Activated naive CD4-positive, alpha-beta T cell treated with anti-CD3 and anti-CD28 coated beads, Interleukin-2, amount 50 U/mL, for 72 hours (primary cell): ENCODE measurements at regions not wholly inside any gene's neighbourhood (a gene's known extent, or its start where the extent isn't known, plus 50 kb on each side); places are given as distances from the start of the nearest gene placed in this dataset.
"Not testable (repeated sequence)": the region's sequence is repeated elsewhere in the genome, so short reads cannot be mapped to it uniquely, and the experiment has no call there.

ENCODE experiments used
- ATAC-seq, 2 donors: fragments of 150-1000 bp; cut with Tn5 transposase; 2 replicates each; pipeline ENCODE4 v1.10.0; 2021; ENCODE audit warnings: mild to moderate bottlenecking in 2 of 2, moderate library complexity in 2 of 2
- DNase-seq, 2 donors: peaks; one replicate each; pipeline ENCODE4 v3.0.0; 2021 to 2022; ENCODE audit warnings: low spot score in 2 of 2
- H3K27ac Mint-ChIP-seq, 2 donors: one replicate each; pipeline ENCODE4 v1.8.0; 2022; ENCODE audit warnings: mild to moderate bottlenecking in 2 of 2, mixed read lengths in 2 of 2
- H3K36me3 Mint-ChIP-seq, 2 donors: one replicate each; pipeline ENCODE4 v1.8.0; 2022; ENCODE audit warnings: mixed read lengths in 2 of 2
- H3K9me3 Mint-ChIP-seq, 2 donors: one replicate each; pipeline ENCODE4 v1.8.0; 2022; ENCODE audit warnings: mixed read lengths in 2 of 2

DNA sequence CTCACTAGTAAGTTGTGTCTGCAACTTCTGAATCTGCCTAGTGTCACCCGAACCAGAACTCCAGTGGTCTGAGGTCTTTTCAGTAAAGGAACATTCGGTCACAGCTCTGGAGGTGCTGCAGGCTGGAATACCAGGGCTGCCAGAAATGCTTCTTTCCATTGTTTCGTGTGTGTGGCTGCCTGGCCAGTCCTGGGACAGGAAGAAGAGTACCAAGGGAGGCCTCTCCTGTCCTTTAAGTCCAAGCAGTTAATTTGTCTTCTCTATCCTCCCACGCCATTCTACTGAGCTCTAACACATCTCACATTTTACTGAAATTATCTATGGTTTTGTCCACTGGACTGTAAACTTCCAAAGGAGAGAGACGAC lies 196.0 kb downstream of the LNPK start:
- DNase-seq (no peak), ATAC-seq (no peak)
- Mint-ChIP-seq H3K36me3 (no peaks in the 10 kb centered on the region), H3K9me3 (no peaks in the 10 kb centered on the region), H3K27ac (no peak overlapping the region)

DNA sequence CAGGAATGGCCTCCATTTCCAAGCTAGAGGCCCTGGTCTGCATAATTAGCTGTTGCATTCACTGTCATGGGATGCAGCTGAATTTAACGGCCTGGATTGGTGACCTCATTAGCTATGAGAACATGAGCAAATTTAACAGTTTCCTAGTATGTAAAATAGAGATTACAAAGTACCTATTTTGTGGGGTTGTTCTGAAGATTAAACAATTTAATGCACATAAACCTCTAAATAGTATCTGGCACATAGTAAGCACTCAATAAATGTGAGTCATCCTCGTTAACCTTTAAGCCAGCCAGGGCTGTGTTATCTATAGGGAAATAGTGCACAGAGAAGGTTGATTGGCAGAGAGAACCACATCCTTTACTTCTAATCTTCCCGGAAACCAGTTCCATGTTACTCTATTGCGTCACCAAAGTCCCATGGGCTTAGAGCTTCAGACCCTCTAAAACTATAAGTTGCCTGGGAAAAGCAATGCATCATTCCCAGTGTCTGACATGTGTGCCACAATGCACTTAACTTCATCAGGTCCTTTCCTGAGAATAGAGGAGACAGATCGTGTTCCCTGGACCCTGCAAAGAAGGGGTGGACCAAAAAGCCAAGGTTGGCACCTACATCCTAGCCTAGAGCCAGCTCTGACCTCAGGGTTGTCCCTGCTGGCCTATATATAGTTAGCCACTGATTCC lies 196.5 kb downstream of the LNPK start:
- ATAC-seq, result no peak
- H3K27ac Mint-ChIP-seq, result no peak overlapping the region

DNA sequence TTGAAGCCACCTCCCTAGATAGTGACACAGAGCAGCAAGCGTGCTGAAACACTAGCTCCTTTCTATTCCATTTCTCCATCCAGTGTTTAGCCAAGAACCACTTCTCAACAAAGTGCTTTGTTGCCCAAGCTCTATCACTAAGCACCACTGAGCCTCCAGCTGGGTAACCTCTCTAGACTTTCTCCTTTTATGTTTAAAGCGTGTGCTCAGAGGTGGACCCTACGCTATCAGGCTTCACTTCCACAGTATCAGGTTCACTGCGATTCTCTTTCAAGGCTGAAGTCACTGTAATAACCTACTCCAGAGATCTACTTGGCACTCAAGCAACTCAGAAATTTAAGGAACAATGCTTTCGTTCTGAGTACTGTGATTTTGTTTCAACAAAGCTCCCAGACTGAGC lies 197.9 kb downstream of the LNPK start:
- H3K36me3 Mint-ChIP-seq, result no peaks in the 10 kb centered on the region
- no peak overlapping the region for H3K27ac Mint-ChIP-seq
- no peaks in the 10 kb centered on the region for H3K9me3 Mint-ChIP-seq
- DNase-seq (no peak), ATAC-seq (no peak)

More for the DNA sequence above, 196.5 kb downstream of the LNPK start:
- Mint-ChIP-seq H3K36me3 (no peaks in the 10 kb centered on the region), H3K9me3 (no peaks in the 10 kb centered on the region)
- no peak for DNase-seq

DNA sequence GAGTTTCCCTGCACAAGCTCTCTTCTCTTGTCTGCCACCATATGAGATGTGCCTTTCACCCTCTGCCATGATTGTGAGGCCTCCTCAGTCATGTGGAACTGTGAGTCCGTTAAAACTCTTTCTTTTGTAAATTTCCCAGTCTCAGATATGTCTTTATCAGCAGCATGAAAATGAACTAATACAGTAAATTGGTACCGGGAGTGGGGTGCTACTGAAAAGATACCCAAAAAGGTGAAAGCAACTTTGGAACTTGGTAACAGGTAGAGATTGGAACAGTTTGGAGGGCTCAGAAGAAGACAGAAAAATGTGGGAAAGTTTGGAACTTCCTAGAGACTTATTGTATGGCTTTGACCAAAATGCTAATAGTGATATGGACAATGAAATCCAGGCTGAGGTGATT lies 205.6 kb downstream of the LNPK start:
- Mint-ChIP-seq H3K36me3 (peaks cover 9 to 13% of the 10 kb centered on the region in 2 donors), H3K9me3 (peaks cover 10 to 12% of the 10 kb centered on the region in 2 donors)
- not testable (repeated sequence) for ATAC-seq, H3K27ac Mint-ChIP-seq, DNase-seq

DNA sequence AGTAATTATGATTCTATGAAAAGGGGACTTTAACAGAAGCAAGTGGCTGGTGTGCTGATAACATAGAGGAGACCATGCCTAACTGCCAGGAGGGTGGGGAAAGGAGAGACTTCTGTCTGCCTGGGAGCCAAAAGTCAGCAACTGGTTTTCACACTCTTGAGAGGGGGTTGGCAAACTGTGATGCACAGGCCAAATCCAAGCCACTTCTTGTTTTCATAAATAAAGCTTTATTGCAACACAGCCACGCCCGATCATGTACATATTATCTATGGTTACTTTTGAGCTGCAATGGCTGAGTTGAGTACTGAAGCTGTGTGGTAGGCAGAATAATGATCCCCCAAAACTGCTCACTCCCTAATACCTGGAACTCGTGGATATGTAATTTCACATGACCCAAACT lies 208.4 kb downstream of the LNPK start:
- DNase-seq, result no peak
- ATAC-seq, result no peak
- Mint-ChIP-seq H3K36me3 (peaks cover 9 to 13% of the 10 kb centered on the region in 2 donors), H3K9me3 (peaks cover 10 to 12% of the 10 kb centered on the region in 2 donors), H3K27ac (no peak overlapping the region)

DNA sequence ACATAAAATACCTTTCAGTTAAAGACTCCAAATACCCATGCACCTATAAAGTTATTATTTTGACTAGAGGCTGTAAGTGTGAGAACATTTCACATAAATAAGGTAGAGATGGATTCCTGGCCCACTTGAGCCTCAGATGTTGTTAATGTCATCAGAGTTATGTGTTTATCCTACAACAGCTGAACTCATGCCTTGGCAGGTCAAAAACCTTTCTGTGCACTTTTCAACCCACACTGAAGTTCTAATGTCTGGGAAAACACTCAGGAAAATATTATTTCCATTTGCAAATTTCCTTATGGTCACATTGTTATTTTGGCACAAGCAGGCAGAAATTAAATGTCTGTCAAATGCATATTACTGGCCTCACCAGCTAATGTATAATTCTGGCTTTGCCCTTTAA lies 209.2 kb downstream of the LNPK start:
- H3K27ac Mint-ChIP-seq, result no peak overlapping the region
- peaks cover 10 to 12% of the 10 kb centered on the region in 2 donors for H3K9me3 Mint-ChIP-seq
- ATAC-seq (no peak), DNase-seq (no peak)
- H3K36me3 Mint-ChIP-seq, result peaks cover 9 to 13% of the 10 kb centered on the region in 2 donors

DNA sequence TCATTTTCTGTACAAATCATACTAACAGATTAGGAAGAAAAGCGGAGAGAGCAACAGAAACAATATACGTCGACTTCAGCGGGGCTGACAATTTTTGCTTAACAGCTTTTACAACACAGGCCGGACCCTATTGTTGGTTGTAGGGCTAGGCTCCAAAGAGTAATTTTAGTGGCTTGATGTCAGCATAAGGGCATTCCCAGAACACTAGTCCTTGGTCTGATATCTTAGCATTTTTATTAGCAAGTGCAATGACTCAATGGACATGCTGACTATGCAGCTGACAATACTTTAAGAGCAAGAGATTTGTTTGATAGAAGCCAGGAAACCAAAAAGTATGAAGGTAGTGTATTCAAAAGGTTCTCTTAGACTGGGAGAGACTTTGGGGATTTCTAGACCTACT lies 209.9 kb downstream of the LNPK start:
- ATAC-seq (no peak), DNase-seq (no peak)
- H3K36me3 Mint-ChIP-seq, result peaks cover 9 to 11% of the 10 kb centered on the region in 2 donors
- peaks cover 10 to 12% of the 10 kb centered on the region in 2 donors for H3K9me3 Mint-ChIP-seq
- H3K27ac Mint-ChIP-seq, result no peak overlapping the region

DNA sequence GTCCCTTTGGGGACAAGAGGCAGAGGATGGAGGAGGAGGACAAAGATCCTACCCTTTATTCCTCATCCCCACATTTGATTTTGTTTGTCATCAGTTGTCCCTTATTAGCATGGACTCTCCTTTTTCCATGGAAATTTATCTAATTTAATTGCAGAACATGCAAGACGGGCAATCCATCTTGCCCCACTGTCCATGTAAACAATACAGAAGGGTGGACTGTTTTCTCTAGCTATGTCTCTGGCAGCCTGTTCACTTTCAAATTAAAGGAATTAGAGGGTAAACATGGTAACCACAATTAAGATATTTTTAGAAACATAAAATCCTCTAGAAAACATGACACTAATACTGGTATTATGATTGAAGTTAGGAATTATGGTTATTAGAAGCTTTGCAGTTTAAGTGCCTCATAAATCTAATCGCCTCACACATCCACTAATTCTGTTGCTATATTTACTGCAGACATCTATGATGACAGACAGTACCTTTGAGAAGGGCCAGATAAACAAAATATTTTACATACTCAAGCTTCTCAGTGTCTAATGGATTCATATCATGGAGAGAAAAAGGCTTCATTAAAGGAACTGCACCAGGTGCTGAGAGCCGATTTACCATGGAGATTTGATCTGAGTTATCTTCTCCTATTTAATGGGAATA lies 215.5 kb downstream of the LNPK start:
- ATAC-seq (no peak), DNase-seq (no peak)
- Mint-ChIP-seq H3K27ac (no peak overlapping the region), H3K36me3 (no peaks in the 10 kb centered on the region), H3K9me3 (peaks cover 0 to 5% of the 10 kb centered on the region in 2 donors)

DNA sequence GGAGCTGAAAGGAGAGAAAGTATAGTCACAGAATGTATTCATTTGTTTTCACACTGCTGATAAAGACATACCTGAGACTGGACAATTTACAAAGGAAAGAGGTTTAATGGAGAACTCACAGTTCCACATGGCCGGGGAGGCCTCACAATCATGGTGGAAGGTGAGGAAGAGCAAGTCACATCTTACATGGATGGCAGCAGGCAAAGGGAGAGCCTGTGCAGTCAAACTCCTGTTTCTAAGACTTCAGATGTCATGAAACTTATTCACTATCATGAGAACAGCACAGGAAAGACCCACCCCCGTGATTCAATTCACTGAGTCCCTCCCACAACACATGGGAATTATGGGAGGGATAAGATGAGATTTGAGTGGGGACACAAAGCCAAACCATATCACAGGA lies 224.7 kb downstream of the LNPK start:
- not testable (repeated sequence) for DNase-seq, ATAC-seq, H3K36me3 Mint-ChIP-seq, H3K27ac Mint-ChIP-seq
- H3K9me3 Mint-ChIP-seq, result peaks cover 5 to 14% of the 10 kb centered on the region in 2 donors

DNA sequence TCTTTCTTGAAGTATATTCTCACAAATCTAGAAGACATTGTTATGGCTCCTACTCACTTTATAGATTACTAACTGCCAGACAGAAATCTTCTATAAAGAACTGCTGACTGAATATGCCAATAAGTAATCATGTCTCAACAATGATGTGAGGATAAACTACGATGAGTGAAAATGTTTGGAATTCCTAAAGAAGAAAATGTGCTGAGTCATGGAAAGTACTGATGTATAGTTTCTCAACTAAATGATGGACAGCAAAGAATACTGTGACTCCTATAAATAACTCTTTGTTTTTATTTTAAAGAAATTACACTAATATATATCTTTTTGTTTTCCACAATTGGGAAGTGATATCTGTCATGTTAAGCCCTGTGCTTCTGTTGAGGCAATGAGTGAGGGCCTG lies 232.9 kb downstream of the LNPK start:
- Mint-ChIP-seq H3K9me3 (peaks cover 0 to 3% of the 10 kb centered on the region in 2 donors), H3K27ac (no peak overlapping the region), H3K36me3 (no peaks in the 10 kb centered on the region)
- no peak for ATAC-seq
- no peak for DNase-seq

DNA sequence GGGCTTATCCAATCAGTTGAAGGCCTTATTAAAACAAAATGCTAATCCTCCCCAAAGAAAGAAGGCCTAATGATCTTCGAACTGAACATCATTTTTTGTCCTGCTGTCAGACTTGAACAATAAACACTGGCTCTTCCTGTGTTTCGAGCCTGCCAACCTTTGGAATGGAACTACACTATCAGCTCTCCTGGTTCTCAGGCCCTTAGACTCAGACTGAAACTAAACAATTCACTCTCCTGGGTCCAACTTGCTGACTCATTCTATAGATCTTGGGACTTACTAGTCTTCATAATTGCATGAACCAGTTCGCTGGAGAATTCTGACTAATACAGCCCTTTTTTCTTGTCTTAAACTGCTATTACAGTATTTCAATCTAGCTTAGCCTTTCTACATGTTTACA lies 235.2 kb downstream of the LNPK start:
- no peak for DNase-seq
- Mint-ChIP-seq H3K36me3 (no peaks in the 10 kb centered on the region), H3K9me3 (no peaks in the 10 kb centered on the region), H3K27ac (no peak overlapping the region)
- ATAC-seq, result no peak

DNA sequence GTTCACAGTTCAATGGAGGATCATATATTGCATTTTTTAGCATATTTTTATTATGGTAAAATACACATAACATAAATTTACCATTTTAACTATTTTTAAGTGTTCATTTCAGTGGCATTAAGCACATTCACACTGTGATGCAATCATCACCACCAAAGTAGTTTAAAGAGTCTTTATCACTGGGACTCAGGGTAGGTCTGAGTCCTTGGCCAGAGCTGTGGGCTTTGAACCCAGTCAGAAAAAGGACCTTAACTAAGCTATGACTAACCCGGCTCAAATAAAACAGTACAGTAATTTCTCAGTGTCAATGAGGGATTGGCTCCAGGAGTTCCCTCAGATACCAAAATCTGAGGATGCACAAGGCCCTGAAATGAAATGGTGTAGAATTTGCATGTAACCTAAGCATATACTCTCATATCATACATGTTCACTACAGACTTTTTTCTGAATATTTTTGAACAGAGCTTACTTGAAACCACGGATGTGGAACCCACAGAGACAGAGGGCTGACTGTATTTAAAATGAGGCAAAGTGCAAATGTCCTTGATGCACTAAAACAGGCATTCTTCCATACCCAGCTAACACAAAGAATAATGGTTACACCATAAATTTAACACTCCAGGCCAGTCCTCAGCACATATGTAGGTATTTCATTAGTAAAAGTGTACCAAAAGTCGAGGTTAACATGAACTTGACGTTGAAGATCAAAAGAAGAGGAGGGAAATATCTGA lies 246.2 kb downstream of the LNPK start:
- DNase-seq (no peak), ATAC-seq (no peak)
- H3K9me3 Mint-ChIP-seq, result no peaks in the 10 kb centered on the region
- no peak overlapping the region for H3K27ac Mint-ChIP-seq
- H3K36me3 Mint-ChIP-seq, result no peaks in the 10 kb centered on the region

DNA sequence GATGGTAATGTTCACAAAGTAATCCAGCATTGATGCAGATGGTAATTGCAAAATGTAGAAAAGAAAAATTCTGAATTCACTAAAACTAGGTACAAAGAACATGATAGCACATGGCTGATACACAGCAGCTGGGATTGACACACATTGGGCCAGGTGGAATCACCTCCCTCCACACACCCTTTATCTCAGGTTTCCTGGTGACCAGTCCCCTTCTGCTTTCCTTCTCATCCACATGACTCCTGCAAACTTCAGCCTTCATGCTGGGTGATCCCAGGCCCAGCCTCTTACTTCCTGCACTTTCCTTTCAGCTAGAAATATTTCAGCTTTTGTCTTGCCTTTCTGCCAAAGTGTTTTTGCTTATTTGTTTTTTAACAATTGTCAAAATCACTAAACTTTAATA lies 246.9 kb downstream of the LNPK start:
- Mint-ChIP-seq H3K9me3 (no peaks in the 10 kb centered on the region), H3K27ac (no peak overlapping the region), H3K36me3 (no peaks in the 10 kb centered on the region)
- ATAC-seq (no peak), DNase-seq (no peak)

DNA sequence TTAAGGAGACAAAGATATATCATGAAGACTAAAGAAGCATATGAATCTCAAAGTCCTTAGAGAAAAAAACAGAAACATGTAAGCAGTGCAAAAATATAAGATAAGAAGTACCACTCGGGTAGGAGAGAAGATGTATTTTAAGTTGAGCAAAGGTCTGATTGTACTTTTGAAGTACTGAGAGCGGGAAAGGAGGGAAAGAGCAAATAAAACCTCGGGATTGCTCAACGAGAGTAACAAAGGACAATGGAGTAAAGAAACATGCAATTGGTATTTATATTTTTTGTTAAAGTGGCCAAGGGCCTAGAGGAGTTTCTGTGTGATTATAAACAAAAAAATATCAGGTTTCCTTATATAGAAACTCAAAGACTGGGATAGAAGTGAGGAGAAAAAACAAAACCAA lies 251.9 kb downstream of the LNPK start:
- H3K27ac Mint-ChIP-seq, result no peak overlapping the region
- ATAC-seq (no peak), DNase-seq (no peak)
- no peaks in the 10 kb centered on the region for H3K36me3 Mint-ChIP-seq
- no peaks in the 10 kb centered on the region for H3K9me3 Mint-ChIP-seq

DNA sequence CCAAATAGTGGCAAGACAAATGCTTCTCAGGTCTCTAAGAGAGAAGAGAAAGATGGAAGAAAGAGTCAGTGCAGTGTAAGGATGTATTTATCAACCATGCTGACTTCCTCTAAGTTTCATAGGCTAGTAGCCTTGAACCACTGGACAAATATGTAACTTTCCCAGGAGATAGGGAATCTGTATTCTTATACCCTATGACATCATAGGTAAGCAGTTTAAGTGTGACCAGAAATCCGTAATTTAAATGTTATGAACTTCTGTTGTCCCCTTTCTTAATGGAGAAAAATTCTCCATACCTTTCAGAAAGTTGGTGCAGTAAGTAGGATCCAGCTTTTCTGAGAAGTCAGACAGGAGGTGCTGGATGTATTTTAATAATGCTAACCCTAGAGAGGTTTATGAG lies 256.2 kb downstream of the LNPK start:
- DNase-seq, result no peak
- H3K9me3 Mint-ChIP-seq, result no peaks in the 10 kb centered on the region
- ATAC-seq, result no peak
- no peak overlapping the region for H3K27ac Mint-ChIP-seq
- H3K36me3 Mint-ChIP-seq, result no peaks in the 10 kb centered on the region

DNA sequence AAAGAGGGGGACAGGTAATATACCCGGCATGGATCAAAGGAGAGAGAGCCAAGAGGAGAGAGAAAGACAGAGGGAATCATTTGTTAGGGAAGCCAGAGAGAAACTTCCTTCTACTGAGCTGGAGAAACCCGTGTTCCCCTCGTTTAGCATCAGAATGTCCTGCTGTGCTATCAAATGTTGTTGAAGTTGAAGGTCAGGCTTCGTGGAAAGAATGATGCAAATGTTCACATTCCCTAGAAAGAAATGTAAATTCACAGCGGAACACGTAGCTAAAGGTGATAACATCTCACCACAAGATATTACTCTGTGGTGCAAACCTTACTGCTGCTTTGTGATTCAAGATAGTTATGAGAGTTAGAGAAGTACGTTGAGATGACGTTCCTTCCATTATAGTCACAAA lies 258.1 kb downstream of the LNPK start:
- DNase-seq (no peak), ATAC-seq (no peak)
- Mint-ChIP-seq H3K9me3 (no peaks in the 10 kb centered on the region), H3K27ac (no peak overlapping the region), H3K36me3 (no peaks in the 10 kb centered on the region)

DNA sequence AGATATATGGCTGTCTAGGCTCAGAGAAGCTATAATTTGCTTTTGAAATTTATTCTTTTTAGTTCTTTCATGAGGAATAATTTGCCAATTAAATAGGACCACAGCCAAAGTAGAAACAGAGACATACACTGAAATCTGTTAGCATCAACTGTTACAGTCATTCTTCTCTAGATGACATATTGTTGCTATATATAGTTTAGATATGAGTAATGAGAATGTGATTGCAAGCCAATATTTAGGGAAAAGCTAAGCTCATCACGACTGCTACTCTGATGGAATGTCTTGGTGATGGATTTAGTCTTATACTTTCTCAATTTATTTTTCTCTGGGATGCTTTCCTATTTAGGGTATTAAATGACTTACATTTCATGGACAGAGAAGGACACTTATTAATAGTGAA lies 259.1 kb downstream of the LNPK start:
- no peak for ATAC-seq
- no peaks in the 10 kb centered on the region for H3K36me3 Mint-ChIP-seq
- H3K27ac Mint-ChIP-seq, result no peak overlapping the region
- no peaks in the 10 kb centered on the region for H3K9me3 Mint-ChIP-seq
- DNase-seq, result no peak

DNA sequence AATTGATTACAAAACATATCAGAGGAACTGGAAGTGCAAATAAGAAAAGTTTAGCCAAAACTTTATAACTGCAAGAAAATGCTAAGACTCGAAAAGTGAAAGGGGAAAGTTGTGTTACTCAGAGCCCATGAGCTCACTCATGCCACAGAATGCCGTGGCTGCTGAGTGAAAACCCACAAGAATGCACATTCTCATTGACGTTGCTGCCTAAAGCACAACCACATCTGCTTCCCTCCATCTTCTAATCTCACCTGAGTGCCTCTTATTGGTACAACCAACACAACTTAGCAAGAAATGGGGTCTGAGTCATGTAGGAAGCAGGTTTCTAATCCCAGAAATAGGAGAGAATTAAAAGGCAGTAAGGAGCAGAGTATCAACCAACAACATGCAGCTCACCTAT lies 259.7 kb downstream of the LNPK start:
- Mint-ChIP-seq H3K36me3 (no peaks in the 10 kb centered on the region), H3K9me3 (no peaks in the 10 kb centered on the region), H3K27ac (no peak overlapping the region)
- ATAC-seq, result no peak
- no peak for DNase-seq
